PC-3 (cell line): ENCODE measurements at regions not wholly inside any gene's neighbourhood (a gene's known extent, or its start where the extent isn't known, plus 50 kb on each side); places are given as distances from the start of the nearest gene placed in this dataset.

ENCODE experiments used
- ATAC-seq: fragments of 200-7000 bp; cut with Tn5 transposase; 2 replicates; pipeline ENCODE4 v1.9.1; 2020; ENCODE audit warnings: mild to moderate bottlenecking, moderate library complexity
- BruUV-seq: library from RNA; stranded (reverse); fragments of 400-500 nt; replicated peaks from 2 replicates; lab custom pipeline; 2021; lab: Mats Ljungman, UMichigan
- CTCF ChIA-PET: fragments of 300-600 bp; sonication (Branson Sonifier 250); formaldehyde crosslinking; loops from one replicate; lab custom pipeline; 2022; ENCODE audit warnings: antibody characterized with exemption; lab: Charles Lee
- POLR2A ChIA-PET: fragments of 300-600 bp; sonication (Branson Sonifier 250); formaldehyde crosslinking; loops from one replicate; lab custom pipeline; 2022; ENCODE audit warnings: antibody characterized with exemption; ENCODE audit not compliant: unreplicated experiment; lab: Charles Lee
- DNase-seq: peaks from one replicate; pipeline ENCODE4 v3.0.0-alpha.2; 2015
- H2AFZ ChIP-seq: fragments of 300-600 bp; sonication (generic); 2 replicates; pipeline ENCODE4 v1.6.0; 2016; ENCODE audit warnings: antibody characterized with exemption, low read length
- H3F3A ChIP-seq: fragments of 300-600 bp; sonication (generic); one replicate; pipeline ENCODE4 v1.6.0; 2017; ENCODE audit warnings: antibody characterized with exemption, low read length, control low read depth, mild to moderate bottlenecking; ENCODE audit not compliant: unreplicated experiment
- H3K27ac ChIP-seq: fragments of 300-600 bp; sonication (generic); 2 replicates; pipeline ENCODE4 v1.5.1; 2016; ENCODE audit warnings: mild to moderate bottlenecking, low read length
- H3K27me3 ChIP-seq: fragments of 300-600 bp; sonication (generic); 2 replicates; pipeline ENCODE4 v1.6.1; 2016; ENCODE audit warnings: low read length, mixed read lengths
- H3K36me3 ChIP-seq: fragments of 300-600 bp; sonication (generic); 2 replicates; pipeline ENCODE4 v1.6.1; 2016; ENCODE audit warnings: low read depth, mixed run types, low read length, mixed read lengths
- H3K4me1 ChIP-seq: fragments of 300-600 bp; sonication (generic); 2 replicates; pipeline ENCODE4 v1.5.1; 2016; ENCODE audit warnings: low read length; ENCODE audit not compliant: insufficient read depth
- H3K4me2 ChIP-seq: fragments of 300-600 bp; sonication (generic); 2 replicates; pipeline ENCODE4 v1.6.0; 2016; ENCODE audit warnings: low read length
- H3K4me3 ChIP-seq: fragments of 300-600 bp; sonication (generic); 2 replicates; pipeline ENCODE4 v1.5.1; 2016; ENCODE audit warnings: mild to moderate bottlenecking, low read length, mixed read lengths
- H3K79me2 ChIP-seq: fragments of 300-600 bp; sonication (generic); 2 replicates; pipeline ENCODE4 v1.6.1; 2017; ENCODE audit warnings: low read length, mixed read lengths
- H3K9ac ChIP-seq: fragments of 300-600 bp; sonication (generic); 2 replicates; pipeline ENCODE4 v1.6.0; 2016; ENCODE audit warnings: mild to moderate bottlenecking, low read length
- H3K9me2 ChIP-seq: fragments of 300-600 bp; sonication (generic); replicated peaks from 2 replicates; pipeline ENCODE4 v1.6.1; 2016; ENCODE audit warnings: mixed run types, low read length, mixed read lengths
- H3K9me3 ChIP-seq: fragments of 300-600 bp; sonication (generic); 2 replicates; pipeline ENCODE4 v1.6.1; 2016; ENCODE audit warnings: low read length, mixed read lengths
- H4K20me1 ChIP-seq: fragments of 300-600 bp; sonication (generic); 2 replicates; pipeline ENCODE4 v1.6.1; 2016; ENCODE audit warnings: low read length, mixed read lengths
- CTCF ChIP-seq: fragments of 300-600 bp; sonication (generic); conservative IDR thresholded peaks from 2 replicates; pipeline ENCODE4 v1.5.1; 2017; ENCODE audit warnings: antibody characterized with exemption, low read depth, mild to moderate bottlenecking, low read length
- EZH2 ChIP-seq: fragments of 300-600 bp; sonication (generic); IDR thresholded peaks from one replicate; pipeline ENCODE4 v1.6.1; 2017; ENCODE audit warnings: antibody characterized with exemption, mild to moderate bottlenecking, low read length; ENCODE audit not compliant: unreplicated experiment
- EZH2phosphoT487 ChIP-seq: fragments of 300-600 bp; sonication (generic); IDR thresholded peaks from 2 replicates; pipeline ENCODE4 v1.6.1; 2018; ENCODE audit warnings: mild to moderate bottlenecking, antibody characterized with exemption, low read length, borderline replicate concordance
- intact Hi-C: fragments of 100-400 bp; cut with micrococcal nuclease; formaldehyde crosslinking; loops from 2 replicates; pipeline ENCODE4 v1.9.0; 2023

- no peaks in the 10 kb centered on the region for H3K4me1 ChIP-seq
- no peak overlapping the region for H3K9ac ChIP-seq
- no peak overlapping the region for H3K27ac ChIP-seq
- DNase-seq (peak; percentile 21), ATAC-seq (no peak)
- H2AFZ ChIP-seq = no peak overlapping the region
- H3K27me3 ChIP-seq = peaks cover 15% of the 10 kb centered on the region; the same call in 1 of the 2 replicates
- H3K9me2 ChIP-seq = no peaks in the 10 kb centered on the region
- no peak for TF ChIP-seq CTCF
- no peak for TF ChIP-seq EZH2phosphoT487
- no peak for TF ChIP-seq EZH2
- no peaks in the 10 kb centered on the region for H3F3A ChIP-seq
- H3K4me3 ChIP-seq = no peak overlapping the region
- no TSS peak for BruUV-seq
- H3K36me3 ChIP-seq = no peaks in the 10 kb centered on the region
- H4K20me1 ChIP-seq = no peaks in the 10 kb centered on the region
- H3K79me2 ChIP-seq = no peaks in the 10 kb centered on the region
- intact Hi-C loops = no loop called here
- ChIA-PET CTCF (no interaction called here), POLR2A (no interaction called here)
- no peaks in the 10 kb centered on the region for H3K9me3 ChIP-seq
- H3K4me2 ChIP-seq = no peak overlapping the region
Observed at GRCh38 chr20:7159903-7160302, 392.4 kb downstream of the BMP2 start.

DNA sequence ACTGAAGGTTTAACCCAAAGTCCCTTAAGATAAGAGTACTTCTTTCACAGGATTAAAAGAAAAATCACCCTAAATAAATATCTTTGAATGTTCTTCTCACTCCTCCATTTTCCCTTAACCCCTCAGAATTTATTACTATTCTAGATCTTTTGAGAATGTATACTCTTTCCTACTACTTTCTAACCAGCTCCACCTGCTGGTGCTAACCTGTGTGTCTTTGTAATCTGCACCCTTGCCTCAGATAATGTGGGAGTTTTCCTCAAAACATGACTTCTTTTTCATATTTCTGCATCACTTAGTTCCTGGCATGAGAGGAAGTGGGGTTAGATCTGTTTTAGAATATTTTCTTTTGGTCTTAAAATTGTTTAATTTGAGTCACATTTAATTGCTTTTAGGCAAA lies 394.2 kb downstream of the BMP2 start:
- DNase-seq = peak; percentile 51
- no peak for ATAC-seq
- Histone ChIP-seq H3K4me2 (no peak overlapping the region), H3K27me3 (peaks cover 30% of the 10 kb centered on the region), H3F3A (no peaks in the 10 kb centered on the region), H3K79me2 (no peaks in the 10 kb centered on the region), H2AFZ (no peak overlapping the region), H3K9me3 (no peaks in the 10 kb centered on the region), H4K20me1 (no peaks in the 10 kb centered on the region), H3K36me3 (no peaks in the 10 kb centered on the region), H3K9ac (no peak overlapping the region), H3K4me1 (no peaks in the 10 kb centered on the region), H3K27ac (no peak overlapping the region), H3K9me2 (no peaks in the 10 kb centered on the region; the same call in 1 of the 2 replicates), H3K4me3 (no peak overlapping the region)
- TF ChIP-seq CTCF = peak; percentile 60
- TF ChIP-seq EZH2 = no peak
- TF ChIP-seq EZH2phosphoT487 = no peak
- intact Hi-C loops = no loop called here
- BruUV-seq = no TSS peak
- ChIA-PET POLR2A (no interaction called here), CTCF (no interaction called here)

GRCh38 chr20:7171911-7172310 lies 404.4 kb downstream of the BMP2 start:
- Histone ChIP-seq H3K27me3 (peaks cover 9% of the 10 kb centered on the region), H3F3A (no peaks in the 10 kb centered on the region), H3K79me2 (no peaks in the 10 kb centered on the region), H3K36me3 (no peaks in the 10 kb centered on the region), H3K4me2 (no peak overlapping the region), H3K4me3 (no peak overlapping the region), H2AFZ (no peak overlapping the region), H3K4me1 (no peaks in the 10 kb centered on the region), H3K27ac (no peak overlapping the region), H3K9me2 (no peaks in the 10 kb centered on the region), H3K9me3 (no peaks in the 10 kb centered on the region), H4K20me1 (no peaks in the 10 kb centered on the region), H3K9ac (no peak overlapping the region)
- TF ChIP-seq EZH2phosphoT487 (no peak), CTCF (no peak), EZH2 (no peak)
- intact Hi-C loops = no loop called here
- DNase-seq (peak; percentile 54), ATAC-seq (no peak)
- BruUV-seq = no TSS peak
- ChIA-PET POLR2A (no interaction called here), CTCF (no interaction called here)
